HepG2 (cell line): ENCODE measurements at regions not wholly inside any gene's neighbourhood (a gene's known extent, or its start where the extent isn't known, plus 50 kb on each side); places are given as distances from the start of the nearest gene placed in this dataset.

Experiments
- CSRNP2 ChIP-seq: sonication (generic); formaldehyde crosslinking; conservative IDR thresholded peaks from 2 replicates; pipeline ENCODE4 v1.8.0; 2022; ENCODE audit warnings: low read depth, missing genetic modification reagents
- FOXO1 ChIP-seq: sonication (generic); formaldehyde crosslinking; IDR thresholded peaks from 2 replicates; pipeline ENCODE4 v1.4.0; 2020; ENCODE audit warnings: missing genetic modification reagents
- HNRNPLL ChIP-seq: fragments of 200-400 bp; formaldehyde crosslinking; IDR thresholded peaks from 2 replicates; pipeline ENCODE4 v1.6.1; 2017; ENCODE audit warnings: mild to moderate bottlenecking, low read depth, low read length; ENCODE audit not compliant: poor library complexity, severe bottlenecking
- KDM5B ChIP-seq: sonication (generic); formaldehyde crosslinking; IDR thresholded peaks from 2 replicates; pipeline ENCODE4 v1.4.0; 2020; ENCODE audit warnings: missing genetic modification reagents, mild to moderate bottlenecking, borderline replicate concordance
- KLF9 ChIP-seq: IDR thresholded peaks from 2 replicates; pipeline ENCODE4 v1.6.1; 2016; ENCODE audit warnings: low read depth
- MAFF ChIP-seq: IDR thresholded peaks from 2 replicates; pipeline ENCODE4 v1.6.1; 2011; ENCODE audit warnings: low read depth, low read length, improper control_type of control experiment
- NBN ChIP-seq: fragments of 450-650 bp; conservative IDR thresholded peaks from 2 replicates; pipeline ENCODE4 v1.6.1; 2017
- NFIC ChIP-seq: IDR thresholded peaks from 2 replicates; pipeline ENCODE4 v1.6.1; 2012; ENCODE audit warnings: mild to moderate bottlenecking, low read length, inconsistent platforms
- NFRKB ChIP-seq: fragments of 450-650 bp; IDR thresholded peaks from 2 replicates; pipeline ENCODE4 v1.6.1; 2017
- NFYC ChIP-seq: IDR thresholded peaks from 2 replicates; pipeline ENCODE4 v1.6.1; 2016; ENCODE audit warnings: missing genetic modification reagents, missing compliant biosample characterization
- SIN3B ChIP-seq: fragments of 150-350 bp; IDR thresholded peaks from 2 replicates; pipeline ENCODE4 v1.6.1; 2014; ENCODE audit warnings: low read length
- SIX4 ChIP-seq: sonication (generic); formaldehyde crosslinking; IDR thresholded peaks from 2 replicates; pipeline ENCODE4 v1.4.0; 2020; ENCODE audit warnings: missing genetic modification reagents
- TFDP1 ChIP-seq: IDR thresholded peaks from 2 replicates; pipeline ENCODE4 v1.6.1; 2016; ENCODE audit warnings: missing compliant biosample characterization, missing genetic modification reagents, borderline replicate concordance
- TSC22D2 ChIP-seq: sonication (generic); formaldehyde crosslinking; IDR thresholded peaks from 2 replicates; pipeline ENCODE4 v1.5.1; 2020; ENCODE audit warnings: missing genetic modification reagents, mild to moderate bottlenecking, borderline replicate concordance
- ZFY ChIP-seq: sonication (generic); formaldehyde crosslinking; IDR thresholded peaks from 2 replicates; pipeline ENCODE4 v1.4.0; 2020; ENCODE audit warnings: missing genetic modification reagents
- ZMYM3 ChIP-seq: sonication (generic); formaldehyde crosslinking; IDR thresholded peaks from 2 replicates; pipeline ENCODE4 v1.5.1; 2020; ENCODE audit warnings: mild to moderate bottlenecking, missing genetic modification reagents
- ZNF207 ChIP-seq: fragments of 450-650 bp; IDR thresholded peaks from 2 replicates; pipeline ENCODE4 v1.6.1; 2016; ENCODE audit warnings: antibody characterized with exemption, borderline replicate concordance
- ZNF232 ChIP-seq: sonication (generic); formaldehyde crosslinking; IDR thresholded peaks from 2 replicates; pipeline ENCODE4 v1.4.0; 2020; ENCODE audit warnings: missing genetic modification reagents, borderline replicate concordance
- ZNF343 ChIP-seq: sonication (generic); formaldehyde crosslinking; IDR thresholded peaks from 2 replicates; pipeline ENCODE4 v1.4.0; 2020; ENCODE audit warnings: mild to moderate bottlenecking, missing genetic modification reagents
- ZNF451 ChIP-seq: sonication (generic); formaldehyde crosslinking; IDR thresholded peaks from 2 replicates; pipeline ENCODE4 v1.5.0; 2020; ENCODE audit warnings: mild to moderate bottlenecking, missing genetic modification reagents
- ZNF484 ChIP-seq: sonication (generic); formaldehyde crosslinking; IDR thresholded peaks from 2 replicates; pipeline ENCODE4 v1.5.1; 2020; ENCODE audit warnings: mild to moderate bottlenecking, low read depth, missing genetic modification reagents, borderline replicate concordance
- ZNF496 ChIP-seq: sonication (generic); formaldehyde crosslinking; IDR thresholded peaks from 2 replicates; pipeline ENCODE4 v1.8.1; 2023; ENCODE audit warnings: mild to moderate bottlenecking, moderate library complexity, missing genetic modification reagents; ENCODE audit not compliant: insufficient replicate concordance
- ZNF607 ChIP-seq: sonication (generic); formaldehyde crosslinking; IDR thresholded peaks from 2 replicates; pipeline ENCODE4 v1.5.1; 2020; ENCODE audit warnings: missing genetic modification reagents, mild to moderate bottlenecking, borderline replicate concordance
- ZNF883 ChIP-seq: sonication (generic); formaldehyde crosslinking; IDR thresholded peaks from 2 replicates; pipeline ENCODE4 v1.5.1; 2020; ENCODE audit warnings: mild to moderate bottlenecking, missing genetic modification reagents; ENCODE audit errors: not compliant biosample characterization

- TF ChIP-seq NFYC (no peak), ZFY (CRISPR knock-in tag) (no peak), SIX4 (CRISPR knock-in tag) (peak; percentile 60), ZNF883 (no peak), ZNF484 (CRISPR knock-in tag) (no peak), ZNF343 (CRISPR knock-in tag) (no peak), HNRNPLL (no peak), KLF9 (CRISPR knock-in tag) (no peak), ZNF451 (no peak), NFRKB (no peak), SIN3B (no peak), KDM5B (CRISPR knock-in tag) (no peak), MAFF (no peak), ZNF207 (no peak), NFIC (peak; percentile 90), ZNF496 (no peak), ZNF607 (no peak), TSC22D2 (CRISPR knock-in tag) (no peak), TFDP1 (CRISPR knock-in tag) (no peak), CSRNP2 (no peak), ZMYM3 (CRISPR knock-in tag) (peak; percentile 93), FOXO1 (CRISPR knock-in tag) (peak; percentile 45; the same call in 1 of the 2 replicates), ZNF232 (CRISPR knock-in tag) (peak; percentile 33), NBN (no peak)
Measured at GRCh38 chr4:123599061-123599919, 202.7 kb downstream of the SPRY1 start (continued).
